Amygdala (tissue), 56 donors: ENCODE measurements at regions not wholly inside any gene's neighbourhood (a gene's known extent, or its start where the extent isn't known, plus 50 kb on each side); places are given as distances from the start of the nearest gene placed in this dataset.
"Not testable (repeated sequence)": the region's sequence is repeated elsewhere in the genome, so short reads cannot be mapped to it uniquely, and the experiment has no call there.

Experiments
- DNase-seq, 56 donors: peaks; one replicate each; lab custom pipeline; 2025; lab: John Stamatoyannopoulos, UW

DNA sequence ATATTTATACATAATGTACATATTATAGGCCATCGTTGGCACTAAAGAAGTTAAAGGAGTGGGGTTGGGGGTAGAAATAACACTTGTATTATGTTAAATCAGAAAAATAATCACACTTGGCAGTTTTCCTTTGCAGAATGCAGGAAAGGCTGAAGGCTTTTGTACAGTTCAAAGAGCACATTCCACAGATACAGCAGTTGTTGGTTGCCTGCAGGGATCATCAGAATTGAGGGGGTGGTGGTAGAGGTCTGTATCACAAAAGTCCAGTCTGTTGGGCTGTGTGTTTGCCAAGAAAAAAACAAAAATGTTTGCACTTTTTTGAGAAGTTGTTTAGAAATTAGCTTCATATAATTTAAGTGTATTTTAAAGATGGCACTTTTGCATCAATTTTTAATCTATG is 231.8 kb upstream of the FOXP2 start:
- DNase-seq, result no peak

GRCh38 chr7:114181280-114181679 is 233.3 kb upstream of the FOXP2 start:
- DNase-seq, result no peak

- no peak for DNase-seq
Observed at GRCh38 chr7:114180556-114181266, 233.9 kb upstream of the FOXP2 start.

- DNase-seq, result no peak
Observed at GRCh38 chr7:114175125-114175524, 239.5 kb upstream of the FOXP2 start.

DNA sequence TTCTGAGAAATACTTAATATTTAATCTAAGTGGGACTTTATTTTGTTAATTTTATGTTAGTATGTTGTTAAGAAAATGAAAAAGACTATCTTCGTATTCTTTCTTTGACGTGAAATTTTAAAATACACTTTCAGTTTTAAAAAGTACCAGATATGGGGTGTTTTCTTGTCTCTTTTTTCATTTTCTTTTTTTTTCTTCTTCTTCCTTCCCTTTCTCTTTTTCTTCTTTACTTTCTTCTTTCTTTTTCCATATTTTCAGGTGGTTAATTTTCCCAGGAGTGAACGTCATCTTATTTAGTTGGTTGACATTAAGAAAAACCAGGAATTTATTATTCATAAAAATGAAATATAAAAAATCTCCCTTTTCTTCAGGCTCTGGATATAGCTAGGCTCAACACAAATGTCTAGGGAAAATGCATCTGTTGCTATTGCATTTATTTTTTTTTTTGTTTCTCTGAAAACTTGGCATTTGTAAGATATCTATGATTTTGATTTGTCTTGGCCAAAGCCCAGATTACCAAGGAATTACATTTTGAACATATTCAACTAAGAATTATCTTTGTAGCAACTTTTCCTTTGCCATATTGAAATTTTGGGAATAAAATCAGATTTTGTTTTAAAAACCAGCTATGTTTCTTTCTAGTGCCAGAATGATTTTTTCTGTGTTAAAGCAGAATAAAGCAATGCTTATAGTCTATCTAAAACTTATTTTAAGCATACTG is 241.3 kb upstream of the FOXP2 start:
- DNase-seq, result no peak

DNA sequence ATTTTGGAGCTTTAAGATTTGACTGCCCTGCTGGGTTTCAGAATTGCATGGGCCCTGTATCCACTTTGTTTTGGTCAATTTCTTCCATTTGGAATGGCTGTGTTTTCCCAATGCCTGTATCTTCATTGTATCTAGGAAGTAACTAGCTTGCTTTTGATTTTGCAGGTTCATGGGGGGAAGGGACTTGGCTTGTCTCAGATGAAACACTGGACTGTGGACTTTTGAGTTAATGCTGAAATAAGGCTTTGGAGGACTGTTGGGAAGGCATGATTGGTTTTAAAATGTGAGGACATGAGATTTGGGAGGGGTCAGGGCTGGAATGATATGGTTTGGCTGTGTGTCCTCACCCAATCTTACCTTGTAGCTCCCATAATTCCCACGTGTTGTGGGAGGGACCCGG is 245.2 kb upstream of the FOXP2 start:
- not testable (repeated sequence) for DNase-seq

- DNase-seq, result no peak
Observed at GRCh38 chr7:114160925-114161324, 242.1 kb upstream of the PPP1R3A start.

GRCh38 chr7:114158854-114159253 is 240.0 kb upstream of the PPP1R3A start:
- no peak for DNase-seq

DNA sequence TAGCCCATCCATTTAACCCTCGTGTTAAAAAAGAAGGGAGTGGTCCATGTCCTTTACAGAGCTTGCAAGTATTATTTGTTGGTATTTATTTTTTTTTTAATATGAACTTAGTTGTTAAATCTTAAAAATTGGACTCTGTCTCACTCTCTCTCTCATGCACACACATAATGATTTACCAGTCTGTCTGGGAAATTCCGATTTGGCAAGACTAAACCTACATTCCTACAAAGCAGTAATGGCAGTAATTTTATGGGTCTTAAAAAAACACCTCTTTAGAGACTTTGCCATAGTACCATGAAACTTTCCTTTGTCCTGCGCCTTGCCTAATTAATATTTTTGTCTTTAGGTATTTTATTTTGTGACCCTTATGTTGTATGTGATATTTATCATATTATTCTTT is 239.5 kb upstream of the PPP1R3A start:
- no peak for DNase-seq

DNA sequence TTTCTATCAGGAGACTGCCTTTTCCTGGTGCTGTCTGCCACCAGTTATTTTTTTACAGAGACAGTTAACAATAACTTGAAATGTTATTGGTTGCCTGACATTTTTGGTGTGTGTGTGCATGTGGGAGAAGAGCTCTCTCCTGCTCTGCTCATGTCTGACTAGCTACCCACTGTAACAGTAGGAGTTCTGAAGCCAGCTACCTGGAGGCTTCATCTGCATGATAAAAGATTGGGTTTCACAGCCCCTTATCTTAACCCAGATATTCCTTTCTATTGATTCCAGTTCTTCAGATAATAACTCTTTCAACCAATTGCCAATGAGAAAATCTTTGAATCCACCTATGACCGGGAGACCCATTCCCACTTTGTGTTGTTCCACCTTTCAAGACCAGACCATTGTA is 237.4 kb upstream of the PPP1R3A start:
- no peak for DNase-seq

- no peak for DNase-seq
Observed at GRCh38 chr7:114155116-114156110, 236.6 kb upstream of the PPP1R3A start.

DNA sequence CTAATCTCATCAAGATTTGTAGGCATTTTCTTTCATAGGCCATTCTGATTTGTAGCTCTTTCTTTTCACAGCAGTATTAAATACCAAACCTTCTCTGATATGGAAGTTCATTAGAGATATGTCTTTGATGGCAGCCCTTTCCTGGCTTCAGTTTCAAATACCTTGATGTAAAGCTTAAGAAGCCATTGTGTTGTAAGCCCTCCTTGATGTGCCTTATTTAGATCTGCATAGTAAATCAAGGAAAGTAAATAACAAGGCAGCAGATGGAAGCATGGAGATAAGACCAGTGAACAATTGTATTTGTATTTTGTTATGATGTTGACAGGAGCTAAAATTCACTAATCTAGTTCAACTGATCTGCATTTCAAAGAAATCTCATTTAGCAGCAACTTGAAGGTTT is 234.9 kb upstream of the PPP1R3A start:
- no peak for DNase-seq

DNA sequence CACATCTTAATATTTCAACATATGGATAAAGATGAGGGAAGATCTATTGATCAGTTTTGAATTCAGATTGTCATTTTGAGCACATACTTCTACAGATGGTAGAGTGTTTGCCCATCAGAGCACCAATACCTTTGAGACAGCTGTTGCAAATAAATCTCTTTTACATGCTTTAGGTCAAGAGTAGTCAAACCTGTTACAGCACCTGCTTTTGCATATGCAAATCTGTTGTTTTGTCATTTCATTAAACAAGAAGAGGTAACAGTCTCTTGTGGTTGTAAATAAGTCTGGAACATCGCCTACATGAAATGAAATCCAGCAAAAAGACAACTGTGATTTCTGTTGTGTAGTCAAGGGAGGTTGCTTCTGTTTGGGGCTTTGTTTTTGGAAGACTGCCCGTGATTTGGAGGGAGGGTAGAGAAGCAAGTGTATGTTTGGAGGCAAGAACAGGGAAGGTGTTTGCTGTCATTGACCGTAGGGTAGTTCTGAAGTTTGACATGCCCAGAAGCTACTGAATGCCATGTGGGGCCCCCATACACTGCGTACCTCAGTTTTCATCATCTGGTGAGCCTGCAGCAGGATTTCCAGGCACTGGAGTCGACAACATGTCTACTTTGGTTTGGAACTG is 233.6 kb upstream of the PPP1R3A start:
- DNase-seq, result no peak

DNA sequence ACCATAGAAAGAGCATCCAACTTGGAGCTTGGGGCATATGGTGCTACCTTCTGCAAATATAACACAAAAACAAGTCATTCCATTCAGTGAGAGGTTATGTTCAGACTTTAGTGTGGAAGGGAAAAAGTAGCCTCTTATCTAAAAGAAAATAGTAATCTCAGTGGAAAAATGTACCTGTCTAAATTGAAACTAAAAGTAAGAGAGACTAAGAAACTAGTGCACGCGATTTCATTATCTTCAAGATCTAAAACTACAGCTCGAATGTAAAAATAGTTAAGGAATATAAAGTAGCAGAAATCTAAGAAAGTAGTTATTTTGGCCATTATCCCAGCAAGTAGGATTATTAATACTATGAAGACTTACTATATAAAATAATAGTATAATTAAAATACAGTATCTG is 233.0 kb upstream of the PPP1R3A start:
- no peak for DNase-seq

- no peak for DNase-seq
Observed at GRCh38 chr7:114150689-114151088, 231.9 kb upstream of the PPP1R3A start.

GRCh38 chr7:114148779-114149178 is 230.0 kb upstream of the PPP1R3A start:
- no peak for DNase-seq

- DNase-seq, result no peak
Observed at GRCh38 chr7:114141415-114141814, 222.6 kb upstream of the PPP1R3A start.

- DNase-seq, result no peak
Observed at GRCh38 chr7:114140561-114140960, 221.8 kb upstream of the PPP1R3A start.

DNA sequence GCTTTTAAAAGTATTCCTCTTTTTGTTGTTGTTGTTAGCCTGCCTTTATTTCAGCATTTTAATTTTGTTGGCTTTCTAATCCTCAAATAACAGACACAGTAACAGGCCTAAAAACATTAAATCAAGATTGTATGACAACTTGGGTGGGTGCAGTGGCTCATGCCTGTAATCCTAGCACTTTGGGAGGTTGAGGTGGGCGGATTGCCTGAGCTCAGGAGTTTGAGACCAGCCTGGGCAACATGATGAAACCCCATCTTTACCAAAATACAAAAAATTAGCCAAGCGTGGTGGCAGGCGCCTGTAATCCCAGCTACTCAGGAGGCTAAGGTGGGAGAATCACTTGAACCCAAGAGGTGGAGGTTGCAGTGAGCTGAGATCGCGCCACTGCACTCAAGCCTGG is 220.9 kb upstream of the PPP1R3A start:
- DNase-seq, result not testable (repeated sequence)

GRCh38 chr7:114138587-114138986 is 219.8 kb upstream of the PPP1R3A start:
- no peak for DNase-seq

DNA sequence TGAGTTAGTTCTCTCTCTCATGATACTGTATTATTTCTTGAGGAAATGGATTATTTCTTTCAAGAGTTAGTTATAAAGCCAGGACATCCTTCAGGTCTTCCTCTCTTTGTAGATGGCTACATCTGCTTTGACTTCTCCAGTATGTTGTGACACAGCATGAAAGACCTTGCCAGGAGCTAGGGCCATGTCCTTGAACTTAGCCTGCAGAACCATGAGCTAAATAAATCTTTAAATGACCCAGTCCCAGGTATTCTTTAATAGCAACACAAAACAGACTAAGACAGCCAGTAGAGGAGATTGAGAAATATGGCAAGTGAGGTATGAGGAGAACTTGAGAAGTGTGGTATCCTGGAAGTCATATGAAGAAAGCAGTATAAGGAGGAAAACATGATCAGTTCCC is 214.9 kb upstream of the PPP1R3A start:
- DNase-seq, result no peak
